ENCODE measurements at regions not wholly inside any gene's neighbourhood (a gene's known extent, or its start where the extent isn't known, plus 50 kb on each side); places are given as distances from the start of the nearest gene placed in this dataset.

DNA sequence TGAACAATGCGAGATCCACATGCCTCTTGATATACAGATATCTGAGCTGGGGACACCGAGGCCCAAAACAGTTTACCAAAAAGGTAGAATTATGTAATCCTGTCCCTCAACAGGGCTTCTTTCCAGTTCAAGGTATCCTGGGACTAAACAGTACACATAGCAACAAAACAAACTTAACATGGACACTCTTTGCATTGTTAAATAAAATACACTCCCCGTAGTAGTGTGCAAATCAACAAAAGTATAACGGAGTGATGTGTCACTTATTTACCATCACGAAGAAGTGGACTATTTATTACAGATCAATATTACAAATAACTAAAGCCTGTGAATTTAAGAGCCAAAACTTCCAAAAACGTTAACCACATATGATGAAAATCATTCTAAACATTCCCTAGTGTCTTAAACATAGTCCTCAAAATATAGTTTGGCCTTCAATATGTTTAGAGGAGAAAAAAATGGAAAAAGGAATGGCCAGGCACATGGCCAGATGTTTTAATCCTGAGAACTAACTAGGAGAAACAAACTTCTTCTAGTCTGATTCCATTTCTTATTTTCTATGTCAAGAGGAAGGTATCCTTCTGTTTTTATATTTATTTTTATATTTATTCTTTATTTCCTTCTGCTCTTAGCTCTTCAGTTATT is 377.5 kb downstream of the OSR1 start:
- TF ChIP-seq POLR2A (IDR thresholded peaks at IDR 0.05; ENCODE audit: low read depth, low read length) (no peak), CTCF (IDR thresholded peaks at IDR 0.05; ENCODE audit: extremely low read depth in 1 of 2, insufficient read depth in 1 of 2, low read depth in 1 of 2, low read length in 2 of 2) (no peak), EZH2 (IDR thresholded peaks at IDR 0.05; ENCODE audit: borderline replicate concordance, low read depth, low read length, severe bottlenecking) (no peak), POLR2AphosphoS5 (IDR thresholded peaks at IDR 0.05; ENCODE audit: insufficient read depth, low read depth, low read length) (no peak), FOS (IDR thresholded peaks at IDR 0.05; ENCODE audit: borderline replicate concordance, insufficient read depth, low read length) (no peak), MYC (IDR thresholded peaks at IDR 0.05; ENCODE audit: low read depth, low read length) (no peak)
- TF ChIP-seq, protein P1, sequence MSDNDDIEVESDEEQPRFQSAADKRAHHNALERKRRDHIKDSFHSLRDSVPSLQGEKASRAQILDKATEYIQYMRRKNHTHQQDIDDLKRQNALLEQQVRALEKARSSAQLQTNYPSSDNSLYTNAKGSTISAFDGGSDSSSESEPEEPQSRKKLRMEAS (IDR thresholded peaks at IDR 0.05; ENCODE audit: insufficient read depth, insufficient read length): no peak

All from endothelial cell of umbilical vein (primary cell).